H9 (cell line): ENCODE measurements at regions not wholly inside any gene's neighbourhood (a gene's known extent, or its start where the extent isn't known, plus 50 kb on each side); places are given as distances from the start of the nearest gene placed in this dataset.

Experiments used
- DNase-seq: peaks from one replicate; pipeline ENCODE4 v3.0.0-alpha.2; 2017
- H2AFZ ChIP-seq: one replicate; pipeline ENCODE4 v1.6.1; 2013; ENCODE audit warnings: mild to moderate bottlenecking, low read length, control low read depth, moderate library complexity
- H2AK5ac ChIP-seq: 2 replicates; pipeline ENCODE4 v1.6.1; 2013; ENCODE audit warnings: low read length, control low read depth, mixed read lengths; ENCODE audit not compliant: insufficient read length
- H2BK120ac ChIP-seq: one replicate; pipeline ENCODE4 v1.6.1; 2013; ENCODE audit warnings: low read depth, mild to moderate bottlenecking, low read length, control low read depth, inconsistent platforms; ENCODE audit not compliant: poor library complexity, severe bottlenecking
- H2BK12ac ChIP-seq: 2 replicates; pipeline ENCODE4 v1.6.1; 2013; ENCODE audit warnings: low read length, control low read depth, mixed read lengths, low read depth; ENCODE audit not compliant: insufficient read length
- H2BK15ac ChIP-seq: 2 replicates; pipeline ENCODE4 v1.6.1; 2013; ENCODE audit warnings: low read depth, low read length, control low read depth
- H2BK20ac ChIP-seq: one replicate; pipeline ENCODE4 v1.6.1; 2013; ENCODE audit warnings: low read depth, mild to moderate bottlenecking, low read length, control low read depth, inconsistent platforms; ENCODE audit not compliant: poor library complexity, severe bottlenecking
- H2BK5ac ChIP-seq: 2 replicates; pipeline ENCODE4 v1.6.1; 2013; ENCODE audit warnings: low read length, control low read depth, mixed read lengths; ENCODE audit not compliant: insufficient read length
- H3K14ac ChIP-seq: 2 replicates; pipeline ENCODE4 v1.6.1; 2013; ENCODE audit warnings: low read length, control low read depth; ENCODE audit not compliant: insufficient read depth
- H3K18ac ChIP-seq: 2 replicates; pipeline ENCODE4 v1.6.1; 2013; ENCODE audit warnings: low read depth, mild to moderate bottlenecking, mixed read lengths, low read length, control low read depth; ENCODE audit not compliant: insufficient read length
- H3K23ac ChIP-seq: 2 replicates; pipeline ENCODE4 v1.6.1; 2013; ENCODE audit warnings: low read length, control low read depth, mixed read lengths, low read depth; ENCODE audit not compliant: insufficient read length
- H3K23me2 ChIP-seq: 2 replicates; pipeline ENCODE4 v1.6.1; 2013; ENCODE audit warnings: low read depth, mild to moderate bottlenecking, mixed read lengths, low read length, control low read depth; ENCODE audit not compliant: insufficient read length, poor library complexity, severe bottlenecking
- H3K27ac ChIP-seq: 2 replicates; pipeline ENCODE4 v1.5.1; 2013; ENCODE audit warnings: low read length, control low read depth, mixed read lengths, low read depth; ENCODE audit not compliant: insufficient read length
- H3K27me3 ChIP-seq: 2 replicates; pipeline ENCODE4 v1.6.1; 2013; ENCODE audit warnings: low read length, control low read depth, inconsistent platforms; ENCODE audit not compliant: insufficient read depth
- H3K4ac ChIP-seq: 2 replicates; pipeline ENCODE4 v1.6.1; 2013; ENCODE audit warnings: low read depth, mild to moderate bottlenecking, control low read depth, inconsistent platforms, low read length, moderate library complexity
- H3K4me1 ChIP-seq: 2 replicates; pipeline ENCODE4 v1.6.1; 2013; ENCODE audit warnings: low read length, control low read depth, inconsistent platforms; ENCODE audit not compliant: insufficient read depth
- H3K4me2 ChIP-seq: 2 replicates; pipeline ENCODE4 v1.6.1; 2013; ENCODE audit warnings: low read length, control low read depth, mixed read lengths; ENCODE audit not compliant: insufficient read length, insufficient read depth
- H3K56ac ChIP-seq: 2 replicates; pipeline ENCODE4 v1.6.1; 2013; ENCODE audit warnings: low read depth, mild to moderate bottlenecking, mixed read lengths, low read length, control low read depth; ENCODE audit not compliant: insufficient read length
- H3K79me1 ChIP-seq: 2 replicates; pipeline ENCODE4 v1.6.1; 2013; ENCODE audit warnings: low read depth, mild to moderate bottlenecking, moderate library complexity, low read length, control low read depth, inconsistent platforms; ENCODE audit not compliant: insufficient read depth, poor library complexity, severe bottlenecking
- H3K79me2 ChIP-seq: 2 replicates; pipeline ENCODE4 v1.6.1; 2013; ENCODE audit warnings: low read length, control low read depth, inconsistent platforms; ENCODE audit not compliant: insufficient read depth
- H3K9ac ChIP-seq: 2 replicates; pipeline ENCODE4 v1.6.1; 2013; ENCODE audit warnings: low read length, control low read depth, mixed read lengths; ENCODE audit not compliant: insufficient read length; ENCODE audit errors: extremely low read depth
- H3K9me3 ChIP-seq: one replicate; pipeline ENCODE4 v1.6.1; 2013; ENCODE audit warnings: low read depth, low read length, inconsistent platforms; ENCODE audit not compliant: control insufficient read depth
- H3T11ph ChIP-seq: one replicate; pipeline ENCODE4 v1.6.1; 2013; ENCODE audit warnings: mild to moderate bottlenecking, low read length, control low read depth, inconsistent platforms
- H4K20me1 ChIP-seq: one replicate; pipeline ENCODE4 v1.6.1; 2013; ENCODE audit not compliant: control insufficient read depth, insufficient read length, insufficient read depth
- H4K5ac ChIP-seq: 2 replicates; pipeline ENCODE4 v1.6.1; 2013; ENCODE audit warnings: low read depth, mild to moderate bottlenecking, mixed read lengths, low read length, control low read depth; ENCODE audit not compliant: insufficient read length
- H4K8ac ChIP-seq: replicated peaks from 2 replicates; pipeline ENCODE4 v1.6.1; 2013; ENCODE audit warnings: low read length, control low read depth, mixed read lengths, low read depth; ENCODE audit not compliant: insufficient read length
- H4K91ac ChIP-seq: 2 replicates; pipeline ENCODE4 v1.6.1; 2013; ENCODE audit warnings: low read depth, mild to moderate bottlenecking, moderate library complexity, mixed read lengths, low read length, control low read depth; ENCODE audit not compliant: insufficient read length
- H3K27ac Mint-ChIP-seq, 3 experiments: 2 replicates in 2 of 3; 3 replicates in 1 of 3; pipeline ENCODE4 v1.8.0; 2020 to 2021; ENCODE audit warnings: mixed read lengths in 3 of 3, mild to moderate bottlenecking in 1 of 3, moderate library complexity in 1 of 3
- H3K27me3 Mint-ChIP-seq: 2 replicates; pipeline ENCODE4 v1.8.0; 2021; ENCODE audit warnings: low read depth, mild to moderate bottlenecking, moderate library complexity, mixed read lengths
- H3K36me3 Mint-ChIP-seq, 3 experiments: 2 replicates in 2 of 3; 3 replicates in 1 of 3; pipeline ENCODE4 v1.8.0; 2020 to 2021; ENCODE audit warnings: low read depth in 3 of 3, mixed read lengths in 3 of 3; ENCODE audit not compliant: insufficient read depth in 1 of 3
- H3K4me1 Mint-ChIP-seq, 2 experiments: 2 replicates each; pipeline ENCODE4 v1.8.0; 2020; ENCODE audit warnings: mixed read lengths in 2 of 2
- H3K4me3 Mint-ChIP-seq, 2 experiments: 2 replicates in 1 of 2; 3 replicates in 1 of 2; pipeline ENCODE4 v1.8.0; 2020 to 2021; ENCODE audit warnings: mild to moderate bottlenecking in 2 of 2, mixed read lengths in 2 of 2, moderate library complexity in 1 of 2
- H3K9me3 Mint-ChIP-seq, 2 experiments: 2 replicates in 1 of 2; 3 replicates in 1 of 2; pipeline ENCODE4 v1.8.0; 2020; ENCODE audit warnings: mild to moderate bottlenecking in 2 of 2, mixed read lengths in 2 of 2, moderate library complexity in 1 of 2
- CTCF ChIP-seq: fragments of 200-600 bp; sonication (generic); conservative IDR thresholded peaks from 3 replicates; pipeline ENCODE4 v1.8.0; 2021; ENCODE audit warnings: antibody characterized with exemption, mild to moderate bottlenecking
- WGBS: extraction: QIAGEN DNeasy Blood & Tissue Kit; methylation state at CpG from one replicate; pipeline ENCODE4 v1.1.7; 2013; ENCODE audit warnings: missing lambda C conversion rate, low lambda C conversion rate, mixed read lengths; ENCODE audit not compliant: insufficient read length; ENCODE audit errors: extremely low coverage; 5-methylcytosine and 5-hydroxymethylcytosine counted together

- no peak overlapping the region; the same call in 1 of the 2 replicates for H3K14ac ChIP-seq
- H4K91ac ChIP-seq, result no peak overlapping the region
- no CpG with 5 or more reads among the region's 31 CpGs for WGBS
- no peak for DNase-seq
- H3K4ac ChIP-seq, result no peak overlapping the region
- no peaks in the 10 kb centered on the region; the same call in 1 of the 2 replicates for H3K27me3 Mint-ChIP-seq
- H3K79me2 ChIP-seq, result peaks cover 15% of the 10 kb centered on the region; the same call in 1 of the 2 replicates
- no peaks in the 10 kb centered on the region for H3K9me3 Mint-ChIP-seq
- H3K9me3 ChIP-seq, result no peaks in the 10 kb centered on the region
- no peak overlapping the region for H3K23ac ChIP-seq
- H2AK5ac ChIP-seq, result no peak overlapping the region
- peaks cover 0 to 2% (median 0%) of the 10 kb centered on the region in 3 experiments; a peak in 1 of 7 replicates for H3K36me3 Mint-ChIP-seq
- peaks cover 11% of the 10 kb centered on the region for H3K23me2 ChIP-seq
- no peak overlapping the region for H3K56ac ChIP-seq
- H2AFZ ChIP-seq, result no peak overlapping the region
- H3K9ac ChIP-seq, result no peak overlapping the region
- no peak overlapping the region for H3K18ac ChIP-seq
- H2BK20ac ChIP-seq, result no peak overlapping the region
- no peak overlapping the region for H3T11ph ChIP-seq
- peaks cover 18% of the 10 kb centered on the region; the same call in 1 of the 2 replicates for H3K4me1 ChIP-seq
- H3K4me3 Mint-ChIP-seq, result no peak overlapping the region
- H3K4me2 ChIP-seq, result no peak overlapping the region
- peak overlapping the region in 2 of 3 experiments; percentile 68 to 90; a peak in 3 of 7 replicates for H3K27ac Mint-ChIP-seq
- H2BK15ac ChIP-seq, result no peak overlapping the region
- H2BK120ac ChIP-seq, result no peak overlapping the region
- peaks cover 3% of the 10 kb centered on the region for H4K20me1 ChIP-seq
- H3K4me1 Mint-ChIP-seq, result peaks cover 61 to 82% of the 10 kb centered on the region in 2 experiments
- no peak overlapping the region for H3K27ac ChIP-seq
- H3K27me3 ChIP-seq, result no peaks in the 10 kb centered on the region
- no peak overlapping the region for H2BK5ac ChIP-seq
- H2BK12ac ChIP-seq, result no peak overlapping the region
- no peak overlapping the region for H4K5ac ChIP-seq
- no peak overlapping the region for H4K8ac ChIP-seq
- H3K79me1 ChIP-seq, result peaks cover 13% of the 10 kb centered on the region
- TF ChIP-seq CTCF, result no peak
Measured at GRCh38 chr17:77376795-77377709, 236.3 kb downstream of the SEC14L1 start.
